Dedifferentiated amniotic fluid mesenchymal stem cell (primary cell): ENCODE measurements at regions not wholly inside any gene's neighbourhood (a gene's known extent, or its start where the extent isn't known, plus 50 kb on each side); places are given as distances from the start of the nearest gene placed in this dataset.

Experiments
- DNase-seq: peaks from one replicate; pipeline ENCODE4 v3.0.0-alpha.2; 2016; ENCODE audit errors: extremely low spot score

GRCh38 chr10:58451193-58451889 lies 61.3 kb upstream of the BICC1 start:
- DNase-seq: no peak

- DNase-seq: no peak
Measured at GRCh38 chr10:58453105-58453504, 59.6 kb upstream of the BICC1 start.

GRCh38 chr10:58456179-58456578 lies 56.5 kb upstream of the BICC1 start:
- no peak for DNase-seq

- peak; percentile 83 for DNase-seq
Measured at GRCh38 chr10:58457761-58458616, 54.7 kb upstream of the BICC1 start.

- no peak for DNase-seq
Measured at GRCh38 chr10:58459069-58459468, 53.6 kb upstream of the BICC1 start.

- DNase-seq: no peak
Measured at GRCh38 chr10:58460157-58460556, 52.5 kb upstream of the BICC1 start.

GRCh38 chr10:58462863-58463507 lies 49.7 kb upstream of the BICC1 start:
- no peak for DNase-seq
